ENCODE measurements at regions not wholly inside any gene's neighbourhood (a gene's known extent, or its start where the extent isn't known, plus 50 kb on each side); places are given as distances from the start of the nearest gene placed in this dataset.
A peak's percentile ranks its signal among the peaks of the same experiment; 100 is the strongest.

GRCh38 chr1:170874671-170875070 is 60.7 kb upstream of the MROH9 start:
- H3K9me2 ChIP-seq (replicated peaks; ENCODE audit: low read depth, low read length), result no peaks in the 10 kb centered on the region
- no peak overlapping the region for H3K9ac ChIP-seq (ENCODE audit: low read depth, low read length, poor library complexity, severe bottlenecking)
- no peaks in the 10 kb centered on the region for H3K36me3 ChIP-seq (ENCODE audit: insufficient read depth, low read length)
- H3K27me3 ChIP-seq (ENCODE audit: insufficient read depth, low read length, poor library complexity, severe bottlenecking), result no peaks in the 10 kb centered on the region
- H2AFZ ChIP-seq (ENCODE audit: low read length), result no peak overlapping the region
- H4K20me1 ChIP-seq (ENCODE audit: insufficient read depth, low read length, poor library complexity, severe bottlenecking), result no peaks in the 10 kb centered on the region
- no peaks in the 10 kb centered on the region for H3K4me1 ChIP-seq (ENCODE audit: insufficient read depth, low read length, poor library complexity, severe bottlenecking)
- H3F3A ChIP-seq (ENCODE audit: low read depth), result no peaks in the 10 kb centered on the region
- TF ChIP-seq CTCF (conservative IDR thresholded peaks at IDR 0.05; ENCODE audit: low read length) (no peak), EZH2phosphoT487 (IDR thresholded peaks at IDR 0.05; ENCODE audit: borderline replicate concordance) (no peak)
- H3K9me3 ChIP-seq (ENCODE audit: insufficient read depth, low read depth, low read length), result no peaks in the 10 kb centered on the region
- no peak overlapping the region for H3K4me3 ChIP-seq (ENCODE audit: low read length, poor library complexity, severe bottlenecking)
- no peaks in the 10 kb centered on the region for H3K79me2 ChIP-seq (ENCODE audit: insufficient read depth, low read length)
- no peak overlapping the region for H3K4me2 ChIP-seq (ENCODE audit: low read depth, low read length, poor library complexity, severe bottlenecking)

DNA sequence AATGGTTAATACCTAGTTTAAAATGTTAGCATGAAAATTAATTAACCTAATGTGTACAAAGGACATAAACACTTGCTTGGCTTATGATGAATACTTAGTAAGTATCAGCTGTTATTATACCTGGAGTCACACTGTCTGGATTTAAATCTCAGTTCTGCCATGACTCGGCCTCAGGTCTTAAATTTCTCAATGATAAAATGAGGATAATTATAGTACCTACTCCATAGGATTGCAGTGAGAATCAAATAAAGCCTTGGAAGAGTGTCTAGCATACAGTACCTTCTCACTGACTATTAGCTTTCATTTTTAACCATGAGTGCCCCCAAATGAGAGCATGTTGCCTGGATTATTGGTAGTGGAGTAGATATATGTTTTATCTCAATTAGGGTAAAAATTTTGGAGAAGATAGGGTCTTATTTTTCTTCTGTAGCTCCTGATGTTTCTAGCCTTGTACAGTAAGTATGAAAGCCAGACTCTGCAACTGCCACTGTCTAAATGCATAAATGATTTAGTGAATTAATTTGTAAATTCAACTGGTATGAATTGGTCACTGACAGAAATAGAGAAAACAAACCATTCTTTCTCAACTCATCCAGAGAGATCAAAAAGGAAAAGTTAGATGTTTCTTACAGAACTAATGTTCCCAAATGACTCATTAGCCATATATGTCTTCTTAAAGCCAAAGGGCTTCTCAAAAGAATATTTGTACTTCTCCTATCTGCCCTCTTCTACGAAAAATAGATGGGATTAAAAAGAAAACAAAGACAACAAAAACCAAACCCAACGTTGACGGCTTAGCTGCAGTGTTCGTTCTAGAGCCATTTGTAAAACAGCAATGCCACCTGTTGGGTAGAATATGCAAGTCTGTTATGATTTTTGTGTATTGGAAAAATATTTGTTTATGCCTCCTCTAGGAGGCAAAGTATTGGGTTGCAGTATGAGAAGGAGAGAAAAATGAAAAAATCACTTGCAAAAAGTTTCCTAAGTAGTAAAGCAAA is 53.8 kb upstream of the MROH9 start:
- Histone ChIP-seq H3K4me2 (ENCODE audit: low read depth, low read length, poor library complexity, severe bottlenecking) (peak overlapping the region; percentile 40), H3K36me3 (ENCODE audit: insufficient read depth, low read length) (no peaks in the 10 kb centered on the region), H3K9ac (ENCODE audit: low read depth, low read length, poor library complexity, severe bottlenecking) (no peak overlapping the region), H3K4me1 (ENCODE audit: insufficient read depth, low read length, poor library complexity, severe bottlenecking) (no peaks in the 10 kb centered on the region), H3K9me3 (ENCODE audit: insufficient read depth, low read depth, low read length) (no peaks in the 10 kb centered on the region), H3K27me3 (ENCODE audit: insufficient read depth, low read length, poor library complexity, severe bottlenecking) (no peaks in the 10 kb centered on the region), H3K9me2 (replicated peaks; ENCODE audit: low read depth, low read length) (no peaks in the 10 kb centered on the region), H4K20me1 (ENCODE audit: insufficient read depth, low read length, poor library complexity, severe bottlenecking) (no peaks in the 10 kb centered on the region), H3F3A (ENCODE audit: low read depth) (no peaks in the 10 kb centered on the region), H2AFZ (ENCODE audit: low read length) (peak overlapping the region; percentile 88), H3K79me2 (ENCODE audit: insufficient read depth, low read length) (no peaks in the 10 kb centered on the region), H3K4me3 (ENCODE audit: low read length, poor library complexity, severe bottlenecking) (peak overlapping the region; percentile 43)
- peak; percentile 76 for TF ChIP-seq CTCF (conservative IDR thresholded peaks at IDR 0.05; ENCODE audit: low read length)
- no peak for TF ChIP-seq EZH2phosphoT487 (IDR thresholded peaks at IDR 0.05; ENCODE audit: borderline replicate concordance)

Measured in Loucy (cell line).